Adrenal gland (tissue), 9 donors: ENCODE measurements at regions not wholly inside any gene's neighbourhood (a gene's known extent, or its start where the extent isn't known, plus 50 kb on each side); places are given as distances from the start of the nearest gene placed in this dataset.

Experiments
- DNase-seq, 7 donors: peaks; one replicate each; pipeline ENCODE4 v3.0.0-alpha.2; 2019 to 2020
- H3K27ac ChIP-seq, 5 donors: fragments of 200-600 bp; sonication (generic) in 4 of 5; 1 replicate in 3 of 5; 2 replicates in 2 of 5; pipeline versions ENCODE4 v1.5.1 to v1.8.0; 2016 to 2020; ENCODE audit warnings: mild to moderate bottlenecking in 1 of 5
- H3K27me3 ChIP-seq: fragments of 200-600 bp; 2 replicates; pipeline ENCODE4 v1.8.0; 2021
- H3K36me3 ChIP-seq, 2 donors: fragments of 200-600 bp; replicated peaks in 1 of 2; 1 replicate in 1 of 2; 2 replicates in 1 of 2; pipeline versions ENCODE4 v1.5.1 to v1.8.0; 2018 to 2022
- H3K4me1 ChIP-seq, 2 donors: fragments of 200-600 bp; replicated peaks in 1 of 2; 1 replicate in 1 of 2; 2 replicates in 1 of 2; pipeline versions ENCODE4 v1.5.1 to v1.8.0; 2018 to 2021
- H3K4me3 ChIP-seq, 4 donors: fragments of 200-600 bp; sonication (generic) in 3 of 4; one replicate each; pipeline ENCODE4 v1.5.1; 2016 to 2018
- H3K9me3 ChIP-seq, 3 donors: fragments of 200-600 bp; sonication (generic) in 1 of 3; replicated peaks in 1 of 3; 1 replicate in 2 of 3; 2 replicates in 1 of 3; pipeline versions ENCODE4 v1.5.1 to v1.8.0; 2016 to 2021
- POLR2A ChIP-seq, 2 donors: fragments of 450-650 bp; IDR thresholded peaks; one replicate each; pipeline ENCODE4 v1.6.1; 2017; ENCODE audit warnings: antibody characterized with exemption in 2 of 2, mild to moderate bottlenecking in 2 of 2, moderate library complexity in 1 of 2
- WGBS, 4 donors: extraction: QIAGEN DNeasy Blood & Tissue Kit in 2 of 4; methylation state at CpG; one replicate each; pipeline versions ENCODE4 v1.1.5 to v1.1.7; 2013 to 2017; 5-methylcytosine and 5-hydroxymethylcytosine counted together
- intact Hi-C, 2 donors: fragments of 100-400 bp; cut with DNase I; formaldehyde crosslinking; loops; one replicate each; pipeline versions ENCODE4 v1.14.1 to v1.15.0; 2022 to 2023
- TF ChIP-seq, protein P1 (sequence below), 6 experiments: fragments of 450-650 bp in 4 of 6; fragments of 200-600 bp in 2 of 6; sonication (generic) in 1 of 6; IDR thresholded peaks; 1 replicate in 5 of 6; 2 replicates in 1 of 6; pipeline versions ENCODE4 v1.5.1 to v1.8.0; 2016 to 2021; ENCODE audit warnings: antibody characterized with exemption in 6 of 6, mild to moderate bottlenecking in 2 of 6, moderate library complexity in 1 of 6
- donor health status: healthy with polysubstance abuse.
- donor health status: Bipolar disorder and iron deficiency.
- donor health status: DM: yes; HTN: yes; CAD: no.
- donor health status: DM: no; HTN: no; CAD: no.
- donor health status: DM: no; HTN: no; CAD: no.

DNA sequence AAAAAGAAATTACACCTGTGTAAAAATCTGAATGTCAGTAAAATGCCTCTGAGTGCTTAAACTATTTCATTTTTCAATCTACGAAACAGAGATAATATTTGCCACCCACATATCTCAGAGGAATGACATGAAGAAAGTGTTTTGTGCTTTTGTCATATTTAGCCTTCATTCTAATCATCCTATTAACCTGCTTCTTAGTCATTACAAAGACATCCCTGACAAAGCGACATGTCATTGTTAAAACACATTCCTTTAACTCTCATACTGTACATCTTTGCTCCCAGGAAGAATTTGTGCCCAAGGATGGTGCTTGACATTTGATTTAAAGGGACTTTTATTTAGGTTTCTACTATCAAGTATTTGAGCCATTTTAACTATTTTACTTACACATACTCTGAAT lies 275.9 kb downstream of the DMRTA1 start:
- H3K27me3 ChIP-seq = no peaks in the 10 kb centered on the region
- no peaks in the 10 kb centered on the region for H3K36me3 ChIP-seq
- no peak for DNase-seq
- WGBS, 4 donors = 57 to 87% (median 59%) methylated on average over 2 of the region's 2 CpGs
- TF ChIP-seq, protein P1, sequence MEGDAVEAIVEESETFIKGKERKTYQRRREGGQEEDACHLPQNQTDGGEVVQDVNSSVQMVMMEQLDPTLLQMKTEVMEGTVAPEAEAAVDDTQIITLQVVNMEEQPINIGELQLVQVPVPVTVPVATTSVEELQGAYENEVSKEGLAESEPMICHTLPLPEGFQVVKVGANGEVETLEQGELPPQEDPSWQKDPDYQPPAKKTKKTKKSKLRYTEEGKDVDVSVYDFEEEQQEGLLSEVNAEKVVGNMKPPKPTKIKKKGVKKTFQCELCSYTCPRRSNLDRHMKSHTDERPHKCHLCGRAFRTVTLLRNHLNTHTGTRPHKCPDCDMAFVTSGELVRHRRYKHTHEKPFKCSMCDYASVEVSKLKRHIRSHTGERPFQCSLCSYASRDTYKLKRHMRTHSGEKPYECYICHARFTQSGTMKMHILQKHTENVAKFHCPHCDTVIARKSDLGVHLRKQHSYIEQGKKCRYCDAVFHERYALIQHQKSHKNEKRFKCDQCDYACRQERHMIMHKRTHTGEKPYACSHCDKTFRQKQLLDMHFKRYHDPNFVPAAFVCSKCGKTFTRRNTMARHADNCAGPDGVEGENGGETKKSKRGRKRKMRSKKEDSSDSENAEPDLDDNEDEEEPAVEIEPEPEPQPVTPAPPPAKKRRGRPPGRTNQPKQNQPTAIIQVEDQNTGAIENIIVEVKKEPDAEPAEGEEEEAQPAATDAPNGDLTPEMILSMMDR (IDR thresholded peaks at IDR 0.05) = no peak
- TF ChIP-seq POLR2A (IDR thresholded peaks at IDR 0.05) = no peak
- H3K4me3 ChIP-seq = no peak overlapping the region
- no peaks in the 10 kb centered on the region for H3K4me1 ChIP-seq
- no peaks in the 10 kb centered on the region for H3K9me3 ChIP-seq
- intact Hi-C loops = no loop called here
- H3K27ac ChIP-seq = no peak overlapping the region

DNA sequence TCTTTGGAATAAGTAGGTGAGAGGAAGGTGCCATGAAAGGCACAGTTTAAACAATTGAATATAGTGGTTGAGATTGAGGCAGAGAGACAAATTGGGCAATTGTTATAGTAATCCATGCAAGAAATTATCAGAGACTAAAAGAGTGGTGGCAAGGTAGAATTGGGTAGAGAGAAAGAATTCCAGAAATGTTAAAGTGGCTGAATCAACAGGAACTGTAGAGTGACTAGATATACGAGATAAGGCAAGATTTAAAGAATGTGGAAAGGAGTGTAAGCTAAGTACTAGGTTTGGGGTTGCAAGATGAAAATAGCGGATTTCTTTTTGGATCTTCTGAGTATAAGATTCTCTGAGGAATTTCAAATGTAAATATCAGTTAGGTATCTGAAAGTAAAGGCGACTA lies 285.2 kb downstream of the DMRTA1 start:
- no peaks in the 10 kb centered on the region for H3K27me3 ChIP-seq

DNA sequence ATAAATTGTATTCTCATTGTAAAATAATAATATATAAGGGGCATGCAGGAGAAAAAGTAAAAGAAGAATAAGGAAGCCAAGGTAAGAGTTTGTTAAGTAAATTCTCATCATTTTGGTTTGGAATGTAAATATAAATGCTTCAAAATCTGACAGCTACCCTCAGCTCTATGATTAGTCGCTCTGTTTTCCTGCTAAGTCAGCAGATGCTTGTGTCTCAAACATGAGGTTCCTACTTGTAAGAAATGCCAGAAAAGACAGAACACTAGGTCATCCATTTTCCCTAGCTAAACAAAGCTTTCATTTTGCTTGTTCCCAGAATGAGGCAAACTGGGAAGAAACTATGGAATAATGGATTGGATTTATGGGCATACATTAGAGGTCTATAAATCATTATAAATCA lies 293.1 kb downstream of the DMRTA1 start:
- Histone ChIP-seq H3K9me3 (no peaks in the 10 kb centered on the region), H3K4me1 (no peaks in the 10 kb centered on the region), H3K27me3 (no peaks in the 10 kb centered on the region), H3K27ac (no peak overlapping the region), H3K4me3 (no peak overlapping the region), H3K36me3 (no peaks in the 10 kb centered on the region)
- no peak for DNase-seq
- no peak for TF ChIP-seq POLR2A (IDR thresholded peaks at IDR 0.05)
- TF ChIP-seq, protein P1 (IDR thresholded peaks at IDR 0.05) = no peak
- WGBS, 4 donors = 37 to 58% (median 44%) methylated on average over 1 of the region's 1 CpG
- intact Hi-C loops = no loop called here

More for the DNA sequence above, 285.2 kb downstream of the DMRTA1 start:
- Histone ChIP-seq H3K4me1 (no peaks in the 10 kb centered on the region), H3K27ac (no peak overlapping the region), H3K36me3 (no peaks in the 10 kb centered on the region), H3K9me3 (no peaks in the 10 kb centered on the region), H3K4me3 (no peak overlapping the region)
- no peak for DNase-seq
- 63 to 75% (median 72%) methylated on average over 3 of the region's 3 CpGs for WGBS, 4 donors
- TF ChIP-seq, protein P1 (IDR thresholded peaks at IDR 0.05) = no peak
- no peak for TF ChIP-seq POLR2A (IDR thresholded peaks at IDR 0.05)
- intact Hi-C loops = no loop called here

DNA sequence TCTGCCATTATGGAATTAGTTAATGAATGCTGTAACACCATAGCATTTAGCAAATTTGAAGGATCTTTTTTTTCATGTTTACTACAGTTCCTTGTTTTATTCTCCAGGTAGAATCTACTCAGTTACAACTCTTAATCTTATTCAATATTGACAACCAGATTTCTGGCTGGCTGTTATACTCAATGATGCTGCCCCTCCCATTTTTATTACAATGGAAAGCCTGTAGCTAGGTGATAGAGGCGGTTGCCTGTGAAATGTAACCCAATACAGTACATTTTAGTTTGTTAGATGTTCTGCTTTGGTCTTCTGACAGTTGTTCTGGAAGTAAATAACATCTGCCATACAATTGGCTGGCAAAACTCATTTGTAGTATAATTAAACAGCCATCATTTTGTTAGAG lies 294.2 kb downstream of the DMRTA1 start:
- Histone ChIP-seq H3K27ac (no peak overlapping the region), H3K4me1 (no peaks in the 10 kb centered on the region), H3K4me3 (no peak overlapping the region), H3K27me3 (no peaks in the 10 kb centered on the region), H3K36me3 (no peaks in the 10 kb centered on the region), H3K9me3 (no peaks in the 10 kb centered on the region)
- DNase-seq = no peak
- no peak for TF ChIP-seq POLR2A (IDR thresholded peaks at IDR 0.05)
- TF ChIP-seq, protein P1 (IDR thresholded peaks at IDR 0.05) = no peak
- 41 to 61% (median 50%) methylated on average over 1 of the region's 1 CpG for WGBS, 4 donors
- intact Hi-C loops = no loop called here
